GM18858 (cell line): ENCODE measurements at regions not wholly inside any gene's neighbourhood (a gene's known extent, or its start where the extent isn't known, plus 50 kb on each side); places are given as distances from the start of the nearest gene placed in this dataset.

Source experiments
- ATAC-seq: cut with Tn5 transposase; IDR thresholded peaks from one replicate; pipeline ENCODE4 v1.9.1; 2021; ENCODE audit not compliant: unreplicated experiment

DNA sequence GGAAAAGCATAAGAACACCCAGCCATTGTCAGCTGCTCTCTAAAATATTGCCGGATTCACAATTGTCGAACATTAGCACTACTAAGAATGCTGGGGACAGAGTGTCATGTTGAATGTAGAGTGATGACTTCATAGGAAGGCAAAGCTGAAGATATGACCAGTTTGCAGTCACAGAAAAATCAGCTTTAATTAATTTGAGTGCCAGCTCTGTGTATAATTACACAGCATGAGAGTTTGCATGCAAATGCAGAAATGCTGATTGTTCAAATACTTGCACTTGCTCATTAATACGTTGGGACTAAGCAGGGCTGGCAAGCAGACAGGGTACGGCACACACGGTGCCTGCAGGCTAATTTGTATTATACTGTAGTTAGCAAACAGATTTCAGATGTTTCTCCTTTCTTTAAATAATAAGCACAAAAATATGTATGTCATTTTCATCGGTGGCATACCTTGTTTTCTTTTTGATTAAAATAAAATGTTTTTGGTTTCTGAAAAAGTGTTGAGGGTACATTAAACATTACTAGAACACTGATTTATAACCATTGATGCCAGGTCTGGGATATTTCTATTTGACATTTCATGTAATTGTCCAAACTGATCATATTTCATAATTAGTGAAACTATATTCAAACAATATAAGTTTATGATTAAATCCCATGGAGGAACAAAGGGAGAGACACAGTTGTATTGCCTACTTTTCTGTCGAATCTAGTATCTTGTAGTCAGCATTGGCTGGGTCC is 99.8 kb upstream of the ADGRL2 start:
- ATAC-seq, result no peak

- ATAC-seq, result no peak
These were observed 101.5 kb upstream of the ADGRL2 start for GRCh38 chr1:81699234-81699633.

DNA sequence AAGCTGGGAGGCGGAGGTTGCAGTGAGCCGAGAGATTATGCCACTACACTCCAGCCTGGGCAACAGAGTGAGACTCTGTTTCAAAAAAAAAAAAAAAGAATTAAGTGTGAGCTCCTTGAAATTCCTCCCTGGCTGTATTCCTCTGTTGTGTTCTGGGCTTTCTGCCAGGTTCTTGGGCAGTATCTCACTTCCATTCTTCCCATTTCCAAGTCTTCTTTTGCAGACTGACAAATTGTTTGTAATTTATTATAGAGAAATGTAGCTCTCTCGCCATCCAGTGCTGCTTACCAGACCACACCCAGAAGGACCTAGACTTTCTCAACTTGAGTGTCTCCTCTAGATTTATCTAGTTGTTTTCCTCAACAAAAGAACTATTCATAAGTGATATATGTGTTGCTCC is 105.0 kb upstream of the ADGRL2 start:
- no peak for ATAC-seq

DNA sequence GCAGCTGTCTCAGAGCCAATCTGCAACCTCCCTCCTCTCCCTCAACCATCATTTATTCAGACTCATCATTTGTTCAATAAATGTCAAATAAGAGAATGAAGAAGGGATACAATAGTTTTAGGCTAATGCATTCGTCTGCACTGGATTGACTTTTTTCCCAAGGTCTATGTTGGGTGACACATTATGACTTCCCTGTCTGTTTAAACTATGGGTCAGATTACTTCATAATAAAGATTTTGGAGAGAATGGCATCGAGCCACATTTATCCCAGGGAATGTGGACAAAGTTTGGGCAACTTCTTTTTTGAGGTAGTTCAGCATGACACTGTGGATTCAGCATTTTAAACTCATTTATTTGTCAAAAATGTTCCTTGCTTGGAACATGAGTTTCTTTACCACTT is 107.4 kb upstream of the ADGRL2 start:
- ATAC-seq, result no peak

DNA sequence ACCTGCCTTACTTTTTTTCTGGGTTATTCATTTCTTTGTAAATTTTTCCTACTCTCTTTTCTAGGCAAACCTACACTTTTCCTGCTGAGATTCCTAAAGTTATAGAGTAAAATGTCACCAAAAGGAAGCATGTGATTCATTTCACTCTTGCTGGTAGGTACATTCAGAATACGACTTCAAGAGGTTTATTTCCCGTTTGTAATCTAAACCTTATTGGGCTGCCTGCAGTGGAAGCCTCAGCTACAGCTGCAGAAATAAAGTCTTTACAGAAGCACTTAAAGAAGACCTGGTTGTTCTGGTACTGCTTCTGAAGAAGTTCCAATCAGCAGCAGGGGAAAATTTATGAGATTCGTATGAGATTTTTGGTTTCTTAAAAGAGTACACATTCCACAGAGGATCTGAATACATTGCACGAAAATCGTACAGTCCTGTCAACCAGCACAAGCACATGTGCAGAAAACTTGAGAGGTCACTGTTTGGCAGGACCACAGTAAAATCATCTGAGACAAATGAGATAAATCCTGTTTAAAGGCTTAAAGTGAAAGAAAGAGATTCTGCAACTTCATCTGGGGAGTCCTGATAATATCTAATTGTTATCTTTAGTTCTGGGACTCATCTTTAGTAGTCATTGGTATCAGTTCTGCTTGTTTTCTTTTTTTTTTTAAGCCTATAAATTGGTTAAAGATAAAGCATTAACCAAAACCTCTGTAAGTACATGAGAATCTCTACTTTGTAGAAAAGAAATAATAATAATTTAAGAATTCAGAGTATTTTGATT is 109.9 kb upstream of the ADGRL2 start:
- no peak for ATAC-seq

- no peak for ATAC-seq
These were observed 111.2 kb upstream of the ADGRL2 start for GRCh38 chr1:81689531-81689941.

- no peak for ATAC-seq
These were observed 118.2 kb upstream of the ADGRL2 start for GRCh38 chr1:81682490-81682889.

DNA sequence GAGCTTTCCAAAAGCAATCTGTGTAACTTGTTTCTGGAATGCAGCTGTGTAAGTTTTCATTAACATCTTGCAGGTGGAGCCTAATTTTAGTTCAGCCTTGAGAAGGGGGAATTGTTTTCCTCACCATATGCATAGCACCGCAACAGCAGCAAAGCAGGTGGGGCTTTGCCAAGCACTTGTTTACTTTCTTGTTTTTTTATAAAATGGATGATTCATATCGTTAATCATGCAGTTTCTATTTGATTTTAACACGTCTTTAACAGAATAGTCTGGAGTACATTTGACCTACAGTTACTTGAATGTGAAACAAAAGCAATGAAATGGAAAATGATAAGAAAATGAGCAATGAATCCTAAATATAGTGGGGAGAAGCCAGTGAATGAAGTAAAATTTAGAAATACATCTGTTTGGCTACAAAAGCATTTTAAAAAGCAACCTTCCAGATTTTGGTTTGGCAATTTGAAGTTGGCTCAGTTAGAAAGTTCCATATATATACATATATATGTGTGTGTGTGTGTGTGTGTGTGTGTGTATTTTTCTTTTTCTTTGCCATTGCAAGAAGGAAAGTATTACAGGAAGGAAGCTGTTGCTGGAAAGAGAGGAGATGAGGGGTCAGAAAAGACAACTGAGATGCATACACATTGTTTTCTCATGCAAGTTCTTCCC is 119.0 kb upstream of the ADGRL2 start:
- no peak for ATAC-seq

- no peak for ATAC-seq
These were observed 119.6 kb upstream of the ADGRL2 start for GRCh38 chr1:81681114-81681513.

- no peak for ATAC-seq
These were observed 120.8 kb upstream of the ADGRL2 start for GRCh38 chr1:81679942-81680341.

GRCh38 chr1:81678779-81679178 is 122.0 kb upstream of the ADGRL2 start:
- no peak for ATAC-seq

DNA sequence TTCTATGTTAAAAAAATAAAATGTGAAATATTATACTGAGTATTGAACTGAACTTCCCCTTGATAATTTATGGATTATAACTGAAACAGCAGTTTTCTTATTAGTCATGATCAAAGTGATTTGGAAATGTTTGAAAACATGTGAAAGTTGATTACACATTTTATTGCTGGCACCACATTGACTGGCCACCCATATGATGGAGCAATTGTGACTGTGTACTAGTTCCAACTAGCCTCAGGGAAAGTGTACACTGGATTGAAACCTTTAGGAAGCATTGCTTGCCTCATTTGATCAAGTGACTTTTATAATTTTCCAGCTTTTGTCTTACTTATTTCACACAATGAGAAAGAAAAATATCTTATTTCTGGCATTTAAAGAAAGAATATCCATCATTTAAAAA is 128.0 kb upstream of the ADGRL2 start:
- no peak for ATAC-seq

GRCh38 chr1:81671038-81671437 is 129.7 kb upstream of the ADGRL2 start:
- ATAC-seq, result no peak

DNA sequence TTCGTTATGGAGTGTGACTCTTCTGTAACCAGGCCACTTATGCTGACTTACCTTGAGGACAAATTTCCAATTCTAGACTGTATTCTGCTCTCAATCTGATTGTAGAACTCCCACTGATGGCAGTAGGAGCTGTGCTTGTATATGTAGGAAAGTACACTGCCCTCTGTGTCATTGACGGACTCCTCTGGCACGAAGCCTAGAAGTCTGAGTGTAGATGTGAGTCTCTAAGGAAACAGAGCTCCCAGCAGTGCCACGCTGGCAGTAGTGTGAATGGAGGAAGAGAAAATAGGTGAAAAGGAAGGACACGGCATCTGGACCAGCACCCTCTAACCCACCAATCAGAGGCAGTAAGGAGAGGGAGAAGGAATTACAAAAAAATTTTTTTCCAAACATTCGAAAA is 130.4 kb upstream of the ADGRL2 start:
- ATAC-seq, result no peak

DNA sequence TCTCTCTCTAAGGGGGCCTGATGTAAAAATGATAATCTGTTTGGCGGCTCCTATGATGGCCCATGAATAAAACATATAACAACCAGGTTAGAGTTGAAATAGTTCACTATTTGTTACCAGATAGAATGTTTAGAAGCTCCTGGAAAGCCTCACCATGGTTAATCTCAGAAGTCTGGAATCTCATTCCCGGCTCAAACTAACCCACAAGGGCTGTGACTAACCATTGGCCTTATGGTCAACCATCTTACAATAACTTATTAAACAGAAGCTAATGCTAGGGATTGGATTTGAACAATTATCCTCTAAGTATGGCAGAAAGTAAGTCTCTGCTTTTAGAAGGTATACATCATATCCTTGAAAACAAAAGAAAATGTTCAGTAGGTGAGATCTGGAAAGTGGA is 134.1 kb upstream of the ADGRL2 start:
- ATAC-seq, result no peak

- no peak for ATAC-seq
These were observed 136.4 kb upstream of the ADGRL2 start for GRCh38 chr1:81664341-81664740.

DNA sequence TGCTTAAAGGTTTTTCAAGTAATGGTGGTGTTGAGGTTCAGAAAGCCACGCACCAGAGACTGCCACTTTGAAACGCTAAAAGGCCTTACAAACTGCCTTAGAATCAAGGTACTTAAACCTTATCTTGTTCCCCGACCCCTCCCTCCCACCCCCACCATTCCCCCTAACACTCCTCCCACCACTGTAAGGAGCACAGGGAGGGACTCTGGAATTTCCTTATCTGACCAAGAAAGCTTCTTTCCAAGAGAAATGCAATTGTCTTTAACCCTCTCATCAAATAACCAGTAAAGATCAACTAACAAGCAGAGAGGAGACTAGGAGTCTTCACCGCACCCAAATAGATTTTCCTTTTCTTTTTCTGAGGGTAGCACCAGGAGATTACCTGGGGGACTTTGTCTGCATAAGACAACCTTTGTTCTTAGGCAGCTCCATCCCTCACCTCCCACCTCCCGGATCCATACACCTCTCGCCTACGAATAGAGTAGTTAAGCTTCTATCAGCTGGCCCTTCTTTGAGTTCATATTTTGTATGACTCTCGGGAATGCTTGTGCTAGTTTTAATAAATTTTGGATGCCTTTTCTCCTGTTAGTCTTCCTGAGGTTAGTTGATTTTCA is 137.7 kb upstream of the ADGRL2 start:
- no peak for ATAC-seq

- ATAC-seq, result no peak
These were observed 140.4 kb upstream of the ADGRL2 start for GRCh38 chr1:81660286-81660685.

DNA sequence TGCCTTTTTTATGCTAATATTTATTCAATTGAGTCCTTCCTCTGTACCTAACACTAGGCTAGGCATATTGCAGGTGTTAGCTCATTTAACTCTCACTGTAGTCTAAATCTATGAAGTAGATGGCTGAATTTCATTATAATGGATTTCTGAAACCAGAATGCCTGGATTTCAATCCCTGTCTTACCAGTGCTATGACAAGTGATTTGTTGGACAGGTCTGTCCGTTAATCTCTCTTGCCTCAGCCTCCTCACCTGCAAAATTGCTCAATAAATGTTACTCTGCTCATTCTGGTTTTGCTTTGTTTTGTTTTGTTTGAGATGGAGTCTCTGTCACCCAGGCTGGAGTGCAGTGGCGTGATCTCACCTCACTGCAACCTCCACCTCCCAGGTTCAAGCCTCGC is 146.1 kb upstream of the ADGRL2 start:
- ATAC-seq, result no peak

DNA sequence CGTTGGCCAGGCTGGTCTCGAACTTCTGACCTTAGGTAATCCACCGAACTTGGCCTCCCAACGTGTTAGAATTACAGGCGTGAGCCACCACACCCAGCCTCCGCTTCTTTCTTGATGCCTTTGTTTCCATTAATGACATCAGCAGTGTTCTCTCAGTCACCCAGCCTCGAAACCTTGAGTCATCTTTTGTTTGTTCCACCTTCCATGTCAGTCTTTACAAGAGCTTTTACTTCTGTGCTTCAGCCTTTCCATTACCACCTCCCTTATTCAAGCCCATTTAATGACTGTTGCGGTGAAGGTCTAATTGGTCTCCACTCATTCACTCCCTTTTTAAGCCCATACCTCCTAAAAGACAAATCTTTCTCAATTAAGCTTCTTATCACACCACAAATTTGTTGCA is 146.6 kb upstream of the ADGRL2 start:
- no peak for ATAC-seq

DNA sequence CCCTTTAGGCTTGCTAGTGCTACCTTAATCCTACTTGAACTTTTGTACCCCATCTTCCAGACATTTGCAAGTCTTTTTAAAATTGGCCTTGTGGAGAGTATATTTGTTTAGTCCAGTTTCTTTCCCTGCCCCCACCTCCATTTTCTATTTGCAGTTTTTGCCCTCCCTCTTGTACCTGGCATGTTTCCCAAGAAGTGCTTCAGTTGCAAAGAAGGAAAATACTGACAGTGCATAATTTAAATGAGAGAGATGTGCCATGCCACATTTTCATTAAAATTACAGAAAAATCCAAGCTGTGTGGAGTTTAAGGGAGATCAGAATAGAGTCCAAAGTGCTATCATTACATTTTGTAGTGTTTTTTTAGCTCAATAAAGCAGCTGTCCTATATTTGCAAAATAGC is 150.0 kb upstream of the ADGRL2 start:
- no peak for ATAC-seq

DNA sequence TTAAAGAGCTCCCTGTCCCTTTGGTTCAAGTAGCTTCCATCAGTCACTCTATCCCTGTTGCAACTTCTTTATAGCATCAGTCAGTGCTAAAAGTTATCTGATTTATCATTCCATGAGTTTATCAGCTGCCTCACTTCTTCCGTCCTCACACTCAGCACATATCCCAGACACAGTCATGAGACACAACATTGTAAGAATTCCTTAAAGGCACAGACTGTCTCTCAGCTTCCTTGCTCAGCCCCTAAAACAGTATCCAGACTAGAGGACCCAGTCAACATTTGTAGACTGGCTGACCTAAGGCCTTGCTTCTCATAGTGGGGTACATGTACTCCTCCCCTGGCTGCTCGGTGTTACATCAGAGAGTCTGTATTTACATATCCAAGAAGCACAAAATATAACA is 164.9 kb upstream of the ADGRL2 start:
- no peak for ATAC-seq
